IMR-90 (cell line): ENCODE measurements at regions not wholly inside any gene's neighbourhood (a gene's known extent, or its start where the extent isn't known, plus 50 kb on each side); places are given as distances from the start of the nearest gene placed in this dataset.

Experiments
- CHD1 ChIP-seq: IDR thresholded peaks from 2 replicates; pipeline ENCODE4 v1.6.1; 2012; ENCODE audit warnings: low read depth, low read length, improper control_type of control experiment
- FOS ChIP-seq: fragments of 150-350 bp; IDR thresholded peaks from 2 replicates; pipeline ENCODE4 v1.6.1; 2016; ENCODE audit warnings: low read depth, low read length
- MAFK ChIP-seq: IDR thresholded peaks from 2 replicates; pipeline ENCODE4 v1.6.1; 2012; ENCODE audit warnings: low read depth, low read length, improper control_type of control experiment
- MXI1 ChIP-seq: IDR thresholded peaks from 2 replicates; pipeline ENCODE4 v1.6.1; 2012; ENCODE audit warnings: low read depth, mild to moderate bottlenecking, low read length, moderate library complexity, borderline replicate concordance
- NFE2L2 ChIP-seq: fragments of 150-350 bp; IDR thresholded peaks from 2 replicates; pipeline ENCODE4 v1.6.1; 2016; ENCODE audit warnings: low read depth, mild to moderate bottlenecking, low read length
- POLR2A ChIP-seq: IDR thresholded peaks from 2 replicates; pipeline ENCODE4 v1.6.1; 2012; ENCODE audit warnings: mild to moderate bottlenecking, low read depth, low read length
- RAD21 ChIP-seq: IDR thresholded peaks from 2 replicates; pipeline ENCODE4 v1.6.1; 2012; ENCODE audit warnings: low read length, improper control_type of control experiment
- RFX5 ChIP-seq: IDR thresholded peaks from 2 replicates; pipeline ENCODE4 v1.8.0; 2012; ENCODE audit warnings: low read depth, mild to moderate bottlenecking, low read length, moderate library complexity
- SMC3 ChIP-seq: fragments of 150-350 bp; IDR thresholded peaks from 2 replicates; pipeline ENCODE4 v1.6.1; 2016; ENCODE audit warnings: low read depth, mild to moderate bottlenecking, antibody characterized with exemption, low read length, moderate library complexity
- TF ChIP-seq, protein P1 (sequence below): conservative IDR thresholded peaks from 2 replicates; pipeline ENCODE4 v1.5.1; 2012; ENCODE audit warnings: mild to moderate bottlenecking, low read depth, low read length, improper control_type of control experiment
- TF ChIP-seq, protein P2 (sequence below): fragments of 150-350 bp; IDR thresholded peaks from 2 replicates; pipeline ENCODE4 v1.6.1; 2016; ENCODE audit warnings: low read depth, mild to moderate bottlenecking, low read length, moderate library complexity, borderline replicate concordance

DNA sequence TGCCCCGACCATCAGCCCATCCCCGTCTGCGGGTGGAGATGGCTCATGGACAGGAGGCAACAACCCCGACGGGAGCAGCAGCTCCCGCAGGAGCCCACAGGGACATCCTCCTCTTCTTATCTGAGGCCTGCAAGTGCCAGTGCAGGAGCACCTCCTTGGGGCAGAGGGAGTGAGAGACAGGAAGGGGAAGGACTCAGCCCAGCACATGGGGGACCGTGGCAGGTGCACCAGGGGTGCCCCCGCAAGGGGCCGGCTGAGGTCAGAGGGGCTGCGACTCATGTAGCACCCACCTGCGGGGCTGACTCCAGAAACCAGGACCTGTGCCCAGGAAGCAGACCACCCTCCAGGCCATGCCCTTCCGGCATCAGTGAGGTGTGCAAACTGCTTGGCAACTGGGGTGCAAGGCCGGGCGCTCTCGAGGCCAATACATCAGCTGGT lies 259.8 kb upstream of the ADAMTS16 start:
- TF ChIP-seq, protein P1, sequence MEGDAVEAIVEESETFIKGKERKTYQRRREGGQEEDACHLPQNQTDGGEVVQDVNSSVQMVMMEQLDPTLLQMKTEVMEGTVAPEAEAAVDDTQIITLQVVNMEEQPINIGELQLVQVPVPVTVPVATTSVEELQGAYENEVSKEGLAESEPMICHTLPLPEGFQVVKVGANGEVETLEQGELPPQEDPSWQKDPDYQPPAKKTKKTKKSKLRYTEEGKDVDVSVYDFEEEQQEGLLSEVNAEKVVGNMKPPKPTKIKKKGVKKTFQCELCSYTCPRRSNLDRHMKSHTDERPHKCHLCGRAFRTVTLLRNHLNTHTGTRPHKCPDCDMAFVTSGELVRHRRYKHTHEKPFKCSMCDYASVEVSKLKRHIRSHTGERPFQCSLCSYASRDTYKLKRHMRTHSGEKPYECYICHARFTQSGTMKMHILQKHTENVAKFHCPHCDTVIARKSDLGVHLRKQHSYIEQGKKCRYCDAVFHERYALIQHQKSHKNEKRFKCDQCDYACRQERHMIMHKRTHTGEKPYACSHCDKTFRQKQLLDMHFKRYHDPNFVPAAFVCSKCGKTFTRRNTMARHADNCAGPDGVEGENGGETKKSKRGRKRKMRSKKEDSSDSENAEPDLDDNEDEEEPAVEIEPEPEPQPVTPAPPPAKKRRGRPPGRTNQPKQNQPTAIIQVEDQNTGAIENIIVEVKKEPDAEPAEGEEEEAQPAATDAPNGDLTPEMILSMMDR = no peak
- TF ChIP-seq MXI1 (no peak), POLR2A (no peak), RAD21 (no peak), RFX5 (no peak), CHD1 (no peak), MAFK (no peak), SMC3 (no peak), FOS (no peak), NFE2L2 (no peak)
- TF ChIP-seq, protein P2, sequence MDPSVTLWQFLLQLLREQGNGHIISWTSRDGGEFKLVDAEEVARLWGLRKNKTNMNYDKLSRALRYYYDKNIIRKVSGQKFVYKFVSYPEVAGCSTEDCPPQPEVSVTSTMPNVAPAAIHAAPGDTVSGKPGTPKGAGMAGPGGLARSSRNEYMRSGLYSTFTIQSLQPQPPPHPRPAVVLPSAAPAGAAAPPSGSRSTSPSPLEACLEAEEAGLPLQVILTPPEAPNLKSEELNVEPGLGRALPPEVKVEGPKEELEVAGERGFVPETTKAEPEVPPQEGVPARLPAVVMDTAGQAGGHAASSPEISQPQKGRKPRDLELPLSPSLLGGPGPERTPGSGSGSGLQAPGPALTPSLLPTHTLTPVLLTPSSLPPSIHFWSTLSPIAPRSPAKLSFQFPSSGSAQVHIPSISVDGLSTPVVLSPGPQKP = no peak
